Liver (tissue), 8 donors: ENCODE measurements at regions not wholly inside any gene's neighbourhood (a gene's known extent, or its start where the extent isn't known, plus 50 kb on each side); places are given as distances from the start of the nearest gene placed in this dataset.

Experiments used
- DNase-seq: peaks from one replicate; pipeline ENCODE4 v3.0.0-alpha.2; 2017; ENCODE audit warnings: low spot score
- H3K27ac ChIP-seq, 2 donors: one replicate each; pipeline ENCODE4 v1.7.0; 2013; ENCODE audit warnings: inconsistent platforms in 2 of 2, low read length in 2 of 2, control low read depth in 1 of 2, low read depth in 1 of 2, mild to moderate bottlenecking in 1 of 2
- H3K27me3 ChIP-seq, 4 donors: one replicate each; pipeline versions ENCODE4 v1.6.1 to v1.7.0; 2013; ENCODE audit warnings: low read length in 3 of 4, inconsistent platforms in 1 of 4, mild to moderate bottlenecking in 1 of 4, moderate library complexity in 1 of 4; ENCODE audit not compliant: control insufficient read depth in 4 of 4, insufficient read depth in 4 of 4
- H3K36me3 ChIP-seq, 4 donors: one replicate each; pipeline versions ENCODE4 v1.6.1 to v1.7.0; 2013; ENCODE audit warnings: low read length in 3 of 4, mild to moderate bottlenecking in 3 of 4, low read depth in 1 of 4, moderate library complexity in 1 of 4; ENCODE audit not compliant: control insufficient read depth in 4 of 4, insufficient read depth in 3 of 4
- H3K4me1 ChIP-seq, 4 donors: one replicate each; pipeline versions ENCODE4 v1.6.1 to v1.7.0; 2013; ENCODE audit warnings: low read length in 3 of 4, mild to moderate bottlenecking in 3 of 4, moderate library complexity in 1 of 4; ENCODE audit not compliant: control insufficient read depth in 4 of 4, insufficient read depth in 4 of 4
- H3K4me3 ChIP-seq, 3 donors: one replicate each; pipeline versions ENCODE4 v1.6.1 to v1.7.0; 2013; ENCODE audit warnings: low read length in 3 of 3, control low read depth in 1 of 3, low read depth in 1 of 3, mild to moderate bottlenecking in 1 of 3
- H3K9ac ChIP-seq, 2 donors: one replicate each; pipeline ENCODE4 v1.7.0; 2013; ENCODE audit warnings: low read length in 2 of 2, mild to moderate bottlenecking in 2 of 2, moderate library complexity in 2 of 2, control low read depth in 1 of 2, low read depth in 1 of 2
- H3K9me3 ChIP-seq, 4 donors: one replicate each; pipeline versions ENCODE4 v1.6.1 to v1.7.0; 2013; ENCODE audit warnings: low read length in 3 of 4; ENCODE audit not compliant: control insufficient read depth in 4 of 4
- EGR1 ChIP-seq, 2 donors: IDR thresholded peaks; 2 replicates each; pipeline ENCODE4 v1.6.1; 2016 to 2018; ENCODE audit warnings: antibody characterized with exemption in 2 of 2, low read depth in 2 of 2
- FOXA1 ChIP-seq: IDR thresholded peaks from 2 replicates; pipeline ENCODE4 v1.6.1; 2016; ENCODE audit warnings: antibody characterized with exemption
- FOXA2 ChIP-seq: IDR thresholded peaks from 2 replicates; pipeline ENCODE4 v1.6.1; 2016; ENCODE audit warnings: antibody characterized with exemption
- GABPA ChIP-seq, 2 donors: IDR thresholded peaks in 1 of 2; conservative IDR thresholded peaks in 1 of 2; 2 replicates each; pipeline ENCODE4 v1.6.1; 2016; ENCODE audit warnings: antibody characterized with exemption in 2 of 2, mild to moderate bottlenecking in 1 of 2, moderate library complexity in 1 of 2
- HNF4A ChIP-seq, 2 donors: conservative IDR thresholded peaks; 2 replicates each; pipeline ENCODE4 v1.6.1; 2016; ENCODE audit warnings: antibody characterized with exemption in 2 of 2, mild to moderate bottlenecking in 2 of 2
- HNF4G ChIP-seq: IDR thresholded peaks from 2 replicates; pipeline ENCODE4 v1.6.1; 2016; ENCODE audit warnings: antibody characterized with exemption
- JUND ChIP-seq, 2 donors: IDR thresholded peaks; 2 replicates each; pipeline ENCODE4 v1.6.1; 2016; ENCODE audit warnings: antibody characterized with exemption in 2 of 2
- NR2F2 ChIP-seq: IDR thresholded peaks from 2 replicates; pipeline ENCODE4 v1.6.1; 2016; ENCODE audit warnings: antibody characterized with exemption
- RXRA ChIP-seq, 2 donors: IDR thresholded peaks; 2 replicates each; pipeline ENCODE4 v1.6.1; 2017 to 2018; ENCODE audit warnings: antibody characterized with exemption in 2 of 2, mild to moderate bottlenecking in 1 of 2
- SP1 ChIP-seq: IDR thresholded peaks from 2 replicates; pipeline ENCODE4 v1.6.1; 2018; ENCODE audit warnings: antibody characterized with exemption, mild to moderate bottlenecking
- TAF1 ChIP-seq: conservative IDR thresholded peaks from 2 replicates; pipeline ENCODE4 v1.6.1; 2016; ENCODE audit warnings: antibody characterized with exemption, mild to moderate bottlenecking
- YY1 ChIP-seq: IDR thresholded peaks from 2 replicates; pipeline ENCODE4 v1.6.1; 2016; ENCODE audit warnings: antibody characterized with exemption, mild to moderate bottlenecking
- ZBTB33 ChIP-seq: IDR thresholded peaks from 2 replicates; pipeline ENCODE4 v1.6.1; 2016; ENCODE audit warnings: antibody characterized with exemption
- WGBS: extraction: QIAGEN DNeasy Blood & Tissue Kit; methylation state at CpG from one replicate; pipeline ENCODE4 v1.1.7; 2013; 5-methylcytosine and 5-hydroxymethylcytosine counted together
- TF ChIP-seq, protein P1 (sequence below): fragments of 150-350 bp; IDR thresholded peaks from 2 replicates; pipeline ENCODE4 v1.5.1; 2017; ENCODE audit warnings: improper control_type of control experiment, low read depth, low read length; ENCODE audit not compliant: missing input control
- TF ChIP-seq, protein P2 (sequence below): IDR thresholded peaks from 2 replicates; pipeline ENCODE4 v1.6.1; 2016; ENCODE audit warnings: antibody characterized with exemption
- TF ChIP-seq, protein P3 (sequence below): IDR thresholded peaks from 2 replicates; pipeline ENCODE4 v1.6.1; 2016; ENCODE audit warnings: antibody characterized with exemption, mild to moderate bottlenecking
- TF ChIP-seq, protein P4 (sequence below): IDR thresholded peaks from 2 replicates; pipeline ENCODE4 v1.6.1; 2016; ENCODE audit warnings: antibody characterized with exemption
- donor health status: healthy.
- donor health status: healthy.
- donor health status: healthy.
- donor health status: healthy.
- donor health status: healthy.

DNA sequence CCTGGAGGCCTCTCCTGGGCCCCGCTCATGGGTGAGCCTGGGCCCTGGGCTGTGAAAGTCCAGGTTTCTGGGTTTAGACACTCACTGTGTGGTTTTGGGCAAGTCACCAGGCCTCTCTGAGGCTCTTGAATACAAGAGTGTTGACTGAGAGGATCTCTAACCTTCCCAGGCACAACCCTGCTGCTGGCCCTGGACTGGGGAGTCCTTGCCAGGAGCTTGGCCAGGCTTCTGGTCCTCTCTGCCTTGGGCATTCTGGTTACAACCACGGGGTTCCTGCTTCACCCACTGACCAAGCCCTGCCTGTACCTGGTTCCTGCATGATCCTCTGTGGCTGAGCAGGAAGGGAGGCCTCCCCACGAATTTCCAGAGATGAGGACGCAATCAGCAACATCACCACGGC, 63.6 kb upstream of the COL13A1 start (continued):
- TF ChIP-seq, protein P1, sequence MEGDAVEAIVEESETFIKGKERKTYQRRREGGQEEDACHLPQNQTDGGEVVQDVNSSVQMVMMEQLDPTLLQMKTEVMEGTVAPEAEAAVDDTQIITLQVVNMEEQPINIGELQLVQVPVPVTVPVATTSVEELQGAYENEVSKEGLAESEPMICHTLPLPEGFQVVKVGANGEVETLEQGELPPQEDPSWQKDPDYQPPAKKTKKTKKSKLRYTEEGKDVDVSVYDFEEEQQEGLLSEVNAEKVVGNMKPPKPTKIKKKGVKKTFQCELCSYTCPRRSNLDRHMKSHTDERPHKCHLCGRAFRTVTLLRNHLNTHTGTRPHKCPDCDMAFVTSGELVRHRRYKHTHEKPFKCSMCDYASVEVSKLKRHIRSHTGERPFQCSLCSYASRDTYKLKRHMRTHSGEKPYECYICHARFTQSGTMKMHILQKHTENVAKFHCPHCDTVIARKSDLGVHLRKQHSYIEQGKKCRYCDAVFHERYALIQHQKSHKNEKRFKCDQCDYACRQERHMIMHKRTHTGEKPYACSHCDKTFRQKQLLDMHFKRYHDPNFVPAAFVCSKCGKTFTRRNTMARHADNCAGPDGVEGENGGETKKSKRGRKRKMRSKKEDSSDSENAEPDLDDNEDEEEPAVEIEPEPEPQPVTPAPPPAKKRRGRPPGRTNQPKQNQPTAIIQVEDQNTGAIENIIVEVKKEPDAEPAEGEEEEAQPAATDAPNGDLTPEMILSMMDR = no peak
- TF ChIP-seq YY1 = no peak
- TF ChIP-seq HNF4G = no peak
- TF ChIP-seq, protein P2, sequence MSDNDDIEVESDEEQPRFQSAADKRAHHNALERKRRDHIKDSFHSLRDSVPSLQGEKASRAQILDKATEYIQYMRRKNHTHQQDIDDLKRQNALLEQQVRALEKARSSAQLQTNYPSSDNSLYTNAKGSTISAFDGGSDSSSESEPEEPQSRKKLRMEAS = no peak
- TF ChIP-seq EGR1 (IDR thresholded peaks at IDR 0.05; ENCODE audit: low read depth in 2 of 2) = no peak
- TF ChIP-seq FOXA1 = no peak
- no peak for TF ChIP-seq NR2F2
- TF ChIP-seq JUND (IDR thresholded peaks at IDR 0.05) = no peak

GRCh38 chr10:69738858-69739435, 62.8 kb upstream of the COL13A1 start:
- peaks cover 0 to 3% (median 0%) of the 10 kb centered on the region in 4 donors for H3K27me3 ChIP-seq
- no peaks in the 10 kb centered on the region for H3K36me3 ChIP-seq
- 82% methylated on average over 6 of the region's 6 CpGs for WGBS
- no peak overlapping the region for H3K9ac ChIP-seq
- no peaks in the 10 kb centered on the region for H3K4me1 ChIP-seq
- DNase-seq = no peak
- H3K4me3 ChIP-seq = no peak overlapping the region
- no peaks in the 10 kb centered on the region for H3K9me3 ChIP-seq
- no peak for TF ChIP-seq RXRA (IDR thresholded peaks at IDR 0.05)
- TF ChIP-seq YY1 = no peak
- TF ChIP-seq TAF1 = no peak
- TF ChIP-seq, protein P3, sequence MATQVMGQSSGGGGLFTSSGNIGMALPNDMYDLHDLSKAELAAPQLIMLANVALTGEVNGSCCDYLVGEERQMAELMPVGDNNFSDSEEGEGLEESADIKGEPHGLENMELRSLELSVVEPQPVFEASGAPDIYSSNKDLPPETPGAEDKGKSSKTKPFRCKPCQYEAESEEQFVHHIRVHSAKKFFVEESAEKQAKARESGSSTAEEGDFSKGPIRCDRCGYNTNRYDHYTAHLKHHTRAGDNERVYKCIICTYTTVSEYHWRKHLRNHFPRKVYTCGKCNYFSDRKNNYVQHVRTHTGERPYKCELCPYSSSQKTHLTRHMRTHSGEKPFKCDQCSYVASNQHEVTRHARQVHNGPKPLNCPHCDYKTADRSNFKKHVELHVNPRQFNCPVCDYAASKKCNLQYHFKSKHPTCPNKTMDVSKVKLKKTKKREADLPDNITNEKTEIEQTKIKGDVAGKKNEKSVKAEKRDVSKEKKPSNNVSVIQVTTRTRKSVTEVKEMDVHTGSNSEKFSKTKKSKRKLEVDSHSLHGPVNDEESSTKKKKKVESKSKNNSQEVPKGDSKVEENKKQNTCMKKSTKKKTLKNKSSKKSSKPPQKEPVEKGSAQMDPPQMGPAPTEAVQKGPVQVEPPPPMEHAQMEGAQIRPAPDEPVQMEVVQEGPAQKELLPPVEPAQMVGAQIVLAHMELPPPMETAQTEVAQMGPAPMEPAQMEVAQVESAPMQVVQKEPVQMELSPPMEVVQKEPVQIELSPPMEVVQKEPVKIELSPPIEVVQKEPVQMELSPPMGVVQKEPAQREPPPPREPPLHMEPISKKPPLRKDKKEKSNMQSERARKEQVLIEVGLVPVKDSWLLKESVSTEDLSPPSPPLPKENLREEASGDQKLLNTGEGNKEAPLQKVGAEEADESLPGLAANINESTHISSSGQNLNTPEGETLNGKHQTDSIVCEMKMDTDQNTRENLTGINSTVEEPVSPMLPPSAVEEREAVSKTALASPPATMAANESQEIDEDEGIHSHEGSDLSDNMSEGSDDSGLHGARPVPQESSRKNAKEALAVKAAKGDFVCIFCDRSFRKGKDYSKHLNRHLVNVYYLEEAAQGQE = no peak
- TF ChIP-seq FOXA1 = no peak
- TF ChIP-seq SP1 = no peak
- TF ChIP-seq HNF4G = no peak
- no peak for TF ChIP-seq EGR1 (IDR thresholded peaks at IDR 0.05; ENCODE audit: low read depth in 2 of 2)
- TF ChIP-seq FOXA2 = no peak
- TF ChIP-seq GABPA (IDR thresholded peaks at IDR 0.05 in 1 of 2, conservative IDR thresholded peaks at IDR 0.05 in 1 of 2) = no peak
- TF ChIP-seq, protein P1 = no peak
- TF ChIP-seq, protein P2 = no peak
- no peak for TF ChIP-seq ZBTB33
- TF ChIP-seq, protein P4, sequence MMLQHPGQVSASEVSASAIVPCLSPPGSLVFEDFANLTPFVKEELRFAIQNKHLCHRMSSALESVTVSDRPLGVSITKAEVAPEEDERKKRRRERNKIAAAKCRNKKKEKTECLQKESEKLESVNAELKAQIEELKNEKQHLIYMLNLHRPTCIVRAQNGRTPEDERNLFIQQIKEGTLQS = no peak
- no peak for TF ChIP-seq NR2F2
- TF ChIP-seq HNF4A (conservative IDR thresholded peaks at IDR 0.05) = no peak
- H3K27ac ChIP-seq = no peak overlapping the region
